HG03442 (cell line): ENCODE measurements at regions not wholly inside any gene's neighbourhood (a gene's known extent, or its start where the extent isn't known, plus 50 kb on each side); places are given as distances from the start of the nearest gene placed in this dataset.
"Not testable (repeated sequence)": the region's sequence is repeated elsewhere in the genome, so short reads cannot be mapped to it uniquely, and the experiment has no call there.

Experiments used
- ATAC-seq: cut with Tn5 transposase; IDR thresholded peaks from one replicate; pipeline ENCODE4 v1.9.1; 2021; ENCODE audit warnings: mild to moderate bottlenecking, moderate library complexity; ENCODE audit not compliant: unreplicated experiment

- ATAC-seq, result no peak
Measured at GRCh38 chr7:86049910-86050309, 593.8 kb upstream of the GRM3 start.

GRCh38 chr7:86045197-86045596 is 598.5 kb upstream of the GRM3 start:
- not testable (repeated sequence) for ATAC-seq

- no peak for ATAC-seq
Measured at GRCh38 chr7:86025807-86026206, 617.9 kb upstream of the GRM3 start.

GRCh38 chr7:86013662-86014061 is 630.0 kb upstream of the GRM3 start:
- no peak for ATAC-seq

- ATAC-seq, result no peak
Measured at GRCh38 chr7:86012971-86013370, 630.7 kb upstream of the GRM3 start.

GRCh38 chr7:86008898-86009297 is 634.8 kb upstream of the GRM3 start:
- ATAC-seq, result no peak

GRCh38 chr7:86006909-86007308 is 636.8 kb upstream of the GRM3 start:
- ATAC-seq, result no peak

GRCh38 chr7:86002858-86003257 is 640.9 kb upstream of the GRM3 start:
- ATAC-seq, result no peak

- no peak for ATAC-seq
Measured at GRCh38 chr7:85997515-85997914, 646.2 kb upstream of the GRM3 start.

- no peak for ATAC-seq
Measured at GRCh38 chr7:85995101-85995500, 648.6 kb upstream of the GRM3 start.

- no peak for ATAC-seq
Measured at GRCh38 chr7:85980740-85981139, 663.0 kb upstream of the GRM3 start.

GRCh38 chr7:85974176-85974575 is 669.5 kb upstream of the GRM3 start:
- no peak for ATAC-seq

- ATAC-seq, result no peak
Measured at GRCh38 chr7:85972504-85973141, 671.1 kb upstream of the GRM3 start.

GRCh38 chr7:85954961-85955360 is 688.7 kb upstream of the GRM3 start:
- ATAC-seq, result no peak

- ATAC-seq, result no peak
Measured at GRCh38 chr7:85950871-85951270, 692.8 kb upstream of the GRM3 start.

- no peak for ATAC-seq
Measured at GRCh38 chr7:85950418-85950817, 693.3 kb upstream of the GRM3 start.

GRCh38 chr7:85947767-85948166 is 695.9 kb upstream of the GRM3 start:
- ATAC-seq, result no peak

GRCh38 chr7:85940798-85941197 is 702.9 kb upstream of the GRM3 start:
- ATAC-seq, result no peak

GRCh38 chr7:85931919-85932318 is 711.8 kb upstream of the GRM3 start:
- ATAC-seq, result no peak

GRCh38 chr7:85928500-85928899 is 715.2 kb upstream of the GRM3 start:
- no peak for ATAC-seq

GRCh38 chr7:85927226-85927625 is 716.5 kb upstream of the GRM3 start:
- no peak for ATAC-seq

GRCh38 chr7:85924062-85924461 is 719.6 kb upstream of the GRM3 start:
- ATAC-seq, result no peak

GRCh38 chr7:85916016-85916415 is 727.7 kb upstream of the GRM3 start:
- no peak for ATAC-seq
